ENCODE measurements at regions not wholly inside any gene's neighbourhood (a gene's known extent, or its start where the extent isn't known, plus 50 kb on each side); places are given as distances from the start of the nearest gene placed in this dataset.

DNA sequence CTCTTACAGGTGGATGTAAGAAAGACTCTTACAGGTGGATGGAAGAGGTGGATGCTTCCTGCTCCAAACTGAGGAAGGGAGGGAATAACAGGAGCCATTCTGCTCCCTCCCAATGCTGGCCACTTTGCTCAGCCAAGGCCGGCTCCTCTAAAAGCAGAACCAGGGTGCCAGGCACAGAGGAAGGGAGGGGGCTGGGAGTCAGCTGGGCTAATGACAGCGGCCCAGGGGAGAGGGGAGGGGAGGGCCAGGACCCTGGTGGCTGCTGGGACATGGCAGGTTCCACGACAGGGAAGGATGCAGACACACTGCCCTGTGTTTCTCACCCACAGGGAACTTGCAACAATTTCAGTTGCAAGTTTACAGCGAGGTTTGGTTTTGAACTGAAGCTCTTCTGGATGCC is 173.4 kb downstream of the ANAPC1 start:
- no peak for DNase-seq (ENCODE audit: low spot score)

DNA sequence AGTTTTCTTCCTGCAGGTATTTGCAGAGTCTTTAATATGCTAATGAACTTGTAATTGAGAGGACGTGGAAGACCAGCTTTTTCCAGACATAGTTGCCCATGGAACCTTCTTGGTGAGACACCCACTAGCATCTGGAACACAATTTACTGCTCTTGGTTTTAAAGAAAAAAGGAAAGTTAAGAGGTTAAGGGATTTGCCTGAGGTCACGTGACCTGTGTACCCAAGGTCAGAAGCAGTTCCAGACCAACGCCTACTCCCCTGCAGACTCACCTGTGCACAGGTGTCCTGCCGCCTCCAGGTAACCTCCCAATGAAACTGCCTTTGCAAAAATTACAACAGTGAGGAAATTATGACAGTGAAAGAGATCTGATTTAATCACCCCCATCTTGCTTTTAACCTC is 172.7 kb downstream of the ANAPC1 start:
- no peak for DNase-seq (ENCODE audit: low spot score)

DNA sequence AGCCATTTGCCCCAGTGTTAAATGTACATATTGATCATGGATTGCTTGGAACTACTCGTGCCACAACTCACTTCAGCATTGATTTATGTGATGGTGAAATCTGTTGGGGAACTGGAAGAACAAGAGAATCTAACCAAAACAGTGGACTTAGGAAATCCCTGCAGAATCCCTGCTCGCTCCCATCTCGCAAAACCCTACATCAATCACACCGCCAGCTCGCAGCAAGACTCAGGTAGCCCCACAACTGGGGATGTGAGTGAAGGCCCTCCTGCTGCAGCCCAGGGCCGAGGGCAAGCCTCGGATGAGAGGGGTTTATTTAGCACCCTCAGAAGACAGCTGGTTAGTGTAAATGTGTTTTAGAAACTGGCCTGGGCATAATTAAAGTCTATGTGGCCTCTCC is 171.6 kb downstream of the ANAPC1 start:
- peak; percentile 28 for DNase-seq (ENCODE audit: low spot score)

DNA sequence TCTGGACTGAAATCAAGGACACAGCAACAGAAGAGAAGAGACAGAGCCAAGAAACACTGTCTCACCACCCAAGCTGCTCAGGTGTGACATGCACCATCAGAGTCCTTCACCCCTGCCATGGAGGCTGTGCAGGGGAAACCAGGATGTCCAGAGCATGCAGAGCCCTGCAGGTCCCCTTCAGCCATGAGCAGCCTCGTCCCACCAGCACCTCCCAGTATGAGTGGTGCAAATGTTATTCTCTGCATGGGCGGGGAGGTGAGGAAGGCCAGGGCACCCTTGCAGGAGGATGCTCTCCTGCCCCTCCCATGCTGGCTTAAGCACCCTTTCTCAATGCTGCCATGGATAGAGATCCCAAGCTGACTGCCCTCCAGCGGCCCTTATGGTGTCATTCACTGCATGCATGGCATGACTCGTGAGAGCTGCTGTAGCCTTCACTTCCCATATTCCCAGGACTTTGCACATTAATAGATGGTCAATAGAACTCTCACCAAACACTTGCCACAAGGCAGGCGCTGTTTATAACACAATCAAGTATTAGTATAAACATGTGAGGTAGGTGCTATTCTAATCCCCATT is 171.0 kb downstream of the ANAPC1 start:
- DNase-seq (ENCODE audit: low spot score) = no peak

DNA sequence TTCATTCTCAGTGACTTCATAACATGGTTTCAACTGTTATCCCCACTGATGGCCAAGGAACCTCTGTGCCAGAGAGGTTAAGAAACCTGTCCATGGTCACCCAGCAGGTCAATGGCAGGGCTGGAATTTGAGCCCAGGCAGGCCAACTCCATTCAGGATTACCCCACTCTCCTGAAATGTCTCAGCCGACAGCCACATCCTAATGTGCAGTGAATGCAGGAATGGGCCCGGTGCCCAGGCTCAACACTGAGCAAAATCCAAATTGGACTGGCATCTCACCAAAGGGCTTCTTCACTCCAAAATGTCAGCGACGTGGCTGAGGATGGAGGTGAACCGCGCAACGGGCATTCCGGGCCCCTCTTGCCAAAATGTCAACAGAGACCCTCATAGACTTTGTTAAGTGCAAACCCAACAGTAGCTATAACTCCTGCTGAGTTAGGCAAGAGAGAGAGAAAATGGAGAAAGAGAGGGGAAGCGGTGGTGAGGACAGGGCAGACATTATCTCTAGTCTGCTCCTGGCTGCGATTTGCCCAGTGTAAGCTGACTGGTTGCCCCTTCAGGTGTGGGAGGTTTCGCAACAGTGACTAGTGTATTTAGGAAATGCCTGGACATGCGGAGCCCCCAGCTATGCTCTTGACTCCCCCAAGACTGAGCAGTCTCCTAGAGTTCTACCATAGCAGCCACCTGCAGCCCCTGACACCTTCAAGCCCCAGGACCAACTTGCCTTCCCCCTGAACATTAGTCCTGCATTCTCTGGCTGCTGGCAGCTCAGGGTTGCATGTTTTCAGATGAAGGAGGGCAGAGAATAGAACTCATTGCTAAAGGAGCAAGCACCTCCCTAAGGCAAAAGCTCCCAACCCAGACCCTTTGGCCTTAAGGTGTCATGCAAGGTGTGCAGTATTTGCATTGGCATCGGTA is 167.7 kb downstream of the ANAPC1 start:
- no peak for DNase-seq (ENCODE audit: low spot score)

DNA sequence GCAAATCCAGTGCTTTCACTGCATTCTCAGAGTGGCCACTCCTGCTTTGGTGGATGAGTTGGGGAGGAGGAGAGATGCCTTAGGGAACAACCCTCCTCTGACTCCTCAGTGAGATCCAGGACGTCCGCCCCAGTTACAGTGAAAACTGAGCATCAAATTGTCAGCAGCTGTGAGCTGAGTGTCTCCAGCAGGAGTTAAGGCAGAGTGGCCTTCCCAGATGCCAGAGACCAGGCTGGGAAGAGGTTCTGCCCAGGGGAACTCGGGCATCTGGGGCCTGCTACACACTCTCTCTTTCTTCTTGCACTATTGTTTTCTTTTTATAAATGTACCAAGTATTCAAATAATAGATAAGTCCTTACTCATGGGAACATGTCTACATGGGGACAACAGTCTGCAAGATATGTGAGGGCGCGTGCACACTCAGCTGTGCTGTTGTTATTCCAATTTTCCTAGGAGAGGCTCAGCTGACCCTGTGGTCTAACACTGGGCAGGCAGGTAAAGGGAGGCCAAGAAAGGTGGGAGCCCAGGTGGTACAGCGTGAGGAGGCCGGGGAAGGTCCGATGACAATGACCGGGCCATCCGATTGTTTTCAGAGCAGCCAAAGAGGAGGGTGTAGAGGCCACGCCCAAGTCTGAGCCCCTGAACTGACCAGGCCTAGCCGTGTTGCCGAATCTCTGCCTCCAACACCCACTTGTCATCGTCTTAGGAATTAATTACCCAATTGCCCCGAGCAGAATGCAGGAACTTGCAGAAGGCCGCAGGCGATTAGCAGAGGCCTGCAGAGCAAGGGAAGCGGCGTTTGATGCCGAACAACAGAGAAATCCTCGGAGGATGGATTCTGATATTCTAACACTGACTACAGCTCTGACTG is 166.9 kb downstream of the ANAPC1 start:
- no peak for DNase-seq (ENCODE audit: low spot score)
